BE2C (cell line): ENCODE measurements at regions not wholly inside any gene's neighbourhood (a gene's known extent, or its start where the extent isn't known, plus 50 kb on each side); places are given as distances from the start of the nearest gene placed in this dataset.

Source experiments
- DNase-seq: peaks from one replicate; pipeline ENCODE4 v3.0.0-alpha.2; 2020
- H3K27me3 ChIP-seq: fragments of 250-450 bp; sonication (Bioruptor Pico); 2 replicates; pipeline ENCODE4 v1.5.1; 2020; ENCODE audit warnings: mild to moderate bottlenecking
- H3K36me3 ChIP-seq: fragments of 250-450 bp; sonication (Bioruptor Pico); 2 replicates; pipeline ENCODE4 v1.5.1; 2020; ENCODE audit warnings: mild to moderate bottlenecking
- H3K4me1 ChIP-seq: fragments of 250-450 bp; sonication (Bioruptor Pico); 2 replicates; pipeline ENCODE4 v1.5.1; 2020
- H3K4me3 ChIP-seq: 2 replicates; pipeline ENCODE4 v1.5.1; 2011; ENCODE audit warnings: low read depth, low read length
- H3K9me3 ChIP-seq: fragments of 250-450 bp; sonication (Bioruptor Pico); 2 replicates; pipeline ENCODE4 v1.5.1; 2020
- TF ChIP-seq, protein P1 (sequence below): IDR thresholded peaks from 2 replicates; pipeline ENCODE4 v1.5.1; 2012; ENCODE audit warnings: mild to moderate bottlenecking, low read depth, low read length

DNA sequence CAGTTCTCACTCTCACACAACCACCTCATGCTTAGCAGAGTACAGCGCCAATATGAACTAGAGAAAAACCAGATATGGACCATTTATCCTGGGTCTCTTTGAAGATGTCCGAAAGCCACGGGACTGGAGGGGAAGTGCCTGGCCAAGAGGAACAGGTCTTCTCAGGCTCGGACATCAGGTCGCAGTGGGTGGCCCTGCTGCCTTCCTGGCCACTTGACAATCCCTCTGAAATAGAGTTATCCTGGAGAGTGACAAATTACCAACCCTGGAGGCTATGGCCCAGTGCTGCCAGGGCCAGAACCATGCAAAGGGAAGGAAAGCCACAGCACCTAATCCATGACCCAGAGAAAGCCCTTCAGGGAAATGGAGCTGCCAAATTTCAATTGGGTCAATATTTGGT, 646.8 kb upstream of the NRP1 start:
- Histone ChIP-seq H3K4me3 (no peak overlapping the region), H3K4me1 (peaks cover 12% of the 10 kb centered on the region), H3K9me3 (no peaks in the 10 kb centered on the region), H3K36me3 (no peaks in the 10 kb centered on the region), H3K27me3 (no peaks in the 10 kb centered on the region)
- no peak for DNase-seq
- TF ChIP-seq, protein P1, sequence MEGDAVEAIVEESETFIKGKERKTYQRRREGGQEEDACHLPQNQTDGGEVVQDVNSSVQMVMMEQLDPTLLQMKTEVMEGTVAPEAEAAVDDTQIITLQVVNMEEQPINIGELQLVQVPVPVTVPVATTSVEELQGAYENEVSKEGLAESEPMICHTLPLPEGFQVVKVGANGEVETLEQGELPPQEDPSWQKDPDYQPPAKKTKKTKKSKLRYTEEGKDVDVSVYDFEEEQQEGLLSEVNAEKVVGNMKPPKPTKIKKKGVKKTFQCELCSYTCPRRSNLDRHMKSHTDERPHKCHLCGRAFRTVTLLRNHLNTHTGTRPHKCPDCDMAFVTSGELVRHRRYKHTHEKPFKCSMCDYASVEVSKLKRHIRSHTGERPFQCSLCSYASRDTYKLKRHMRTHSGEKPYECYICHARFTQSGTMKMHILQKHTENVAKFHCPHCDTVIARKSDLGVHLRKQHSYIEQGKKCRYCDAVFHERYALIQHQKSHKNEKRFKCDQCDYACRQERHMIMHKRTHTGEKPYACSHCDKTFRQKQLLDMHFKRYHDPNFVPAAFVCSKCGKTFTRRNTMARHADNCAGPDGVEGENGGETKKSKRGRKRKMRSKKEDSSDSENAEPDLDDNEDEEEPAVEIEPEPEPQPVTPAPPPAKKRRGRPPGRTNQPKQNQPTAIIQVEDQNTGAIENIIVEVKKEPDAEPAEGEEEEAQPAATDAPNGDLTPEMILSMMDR: no peak

DNA sequence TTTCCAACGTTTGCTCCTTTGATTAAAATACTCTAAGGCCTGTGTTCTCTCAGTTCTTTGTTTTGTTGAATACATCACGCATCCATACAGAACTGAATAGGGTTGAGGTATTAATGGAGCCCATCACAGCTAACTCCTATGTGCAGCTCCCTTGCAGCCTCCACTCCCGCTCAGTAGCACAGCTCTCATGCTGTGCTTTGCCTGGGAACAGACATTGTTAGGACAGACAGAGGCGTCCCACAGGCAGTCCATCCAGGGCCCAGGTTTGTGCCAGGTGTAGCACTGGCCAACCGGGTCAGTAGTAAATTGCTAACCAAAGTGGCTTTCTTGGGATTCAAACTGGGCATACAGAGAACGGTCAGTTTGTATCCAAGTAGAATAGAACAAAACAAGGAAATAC, 644.7 kb upstream of the NRP1 start:
- Histone ChIP-seq H3K4me1 (peaks cover 15% of the 10 kb centered on the region), H3K9me3 (no peaks in the 10 kb centered on the region), H3K36me3 (no peaks in the 10 kb centered on the region), H3K27me3 (no peaks in the 10 kb centered on the region), H3K4me3 (no peak overlapping the region)
- no peak for DNase-seq
- TF ChIP-seq, protein P1: no peak

DNA sequence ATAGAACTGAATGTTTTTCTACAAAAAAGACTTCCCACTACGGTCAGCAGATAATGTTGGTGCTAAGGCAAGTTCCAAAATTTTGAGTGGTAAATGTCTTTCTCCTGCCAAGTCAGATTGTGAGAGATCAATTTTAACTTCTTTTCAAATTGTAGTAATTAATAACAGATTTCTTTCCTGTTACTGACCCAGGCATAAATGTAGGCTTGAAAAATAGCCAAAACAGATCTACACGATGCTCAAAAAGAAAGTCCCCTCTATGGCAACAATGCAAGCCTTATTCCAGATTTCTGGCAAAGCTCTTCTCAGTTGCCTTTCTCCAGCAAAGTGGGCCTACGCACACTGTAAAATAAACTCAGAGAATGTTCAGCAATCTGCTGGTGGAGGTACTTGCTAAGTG, 641.0 kb upstream of the NRP1 start:
- H3K27me3 ChIP-seq: no peaks in the 10 kb centered on the region
- no peak overlapping the region for H3K4me3 ChIP-seq
- TF ChIP-seq, protein P1: no peak
- no peak for DNase-seq
- H3K4me1 ChIP-seq: 0 out of 2 replicates have a peak, but pooled peaks cover 4% of the 10 kb centered on the region
- no peaks in the 10 kb centered on the region for H3K36me3 ChIP-seq
- H3K9me3 ChIP-seq: no peaks in the 10 kb centered on the region

- TF ChIP-seq, protein P1: no peak
- Histone ChIP-seq H3K9me3 (no peaks in the 10 kb centered on the region), H3K4me3 (no peak overlapping the region), H3K4me1 (0 out of 2 replicates have a peak, but pooled peaks cover 4% of the 10 kb centered on the region), H3K27me3 (no peaks in the 10 kb centered on the region), H3K36me3 (no peaks in the 10 kb centered on the region)
- DNase-seq: peak; percentile 22
Observed at GRCh38 chr10:33974976-33975478, 640.6 kb upstream of the NRP1 start.

DNA sequence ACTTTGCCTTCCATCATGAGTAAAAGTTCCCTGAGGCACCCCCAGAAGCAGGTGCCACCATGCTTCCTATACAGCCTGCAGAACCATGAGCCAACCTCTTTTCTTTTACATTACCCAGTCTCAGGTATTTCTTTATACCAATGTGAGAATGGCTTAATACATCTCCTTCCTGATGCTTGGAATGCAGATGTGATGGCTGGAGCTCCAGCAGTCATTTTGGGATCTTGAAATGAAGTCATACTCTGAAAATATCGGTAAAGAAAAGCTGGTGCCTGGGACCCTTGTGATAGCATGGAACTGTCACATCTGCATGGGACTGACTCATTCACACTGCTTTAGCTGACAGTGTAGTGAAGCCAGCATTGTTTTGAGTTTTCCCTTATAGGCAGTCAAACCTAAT, 634.5 kb upstream of the NRP1 start:
- 0 out of 2 replicates have a peak, but pooled peaks cover 2% of the 10 kb centered on the region for H3K4me1 ChIP-seq
- no peaks in the 10 kb centered on the region for H3K9me3 ChIP-seq
- TF ChIP-seq, protein P1: no peak
- no peak overlapping the region for H3K4me3 ChIP-seq
- H3K27me3 ChIP-seq: no peaks in the 10 kb centered on the region
- no peaks in the 10 kb centered on the region for H3K36me3 ChIP-seq
- DNase-seq: no peak

DNA sequence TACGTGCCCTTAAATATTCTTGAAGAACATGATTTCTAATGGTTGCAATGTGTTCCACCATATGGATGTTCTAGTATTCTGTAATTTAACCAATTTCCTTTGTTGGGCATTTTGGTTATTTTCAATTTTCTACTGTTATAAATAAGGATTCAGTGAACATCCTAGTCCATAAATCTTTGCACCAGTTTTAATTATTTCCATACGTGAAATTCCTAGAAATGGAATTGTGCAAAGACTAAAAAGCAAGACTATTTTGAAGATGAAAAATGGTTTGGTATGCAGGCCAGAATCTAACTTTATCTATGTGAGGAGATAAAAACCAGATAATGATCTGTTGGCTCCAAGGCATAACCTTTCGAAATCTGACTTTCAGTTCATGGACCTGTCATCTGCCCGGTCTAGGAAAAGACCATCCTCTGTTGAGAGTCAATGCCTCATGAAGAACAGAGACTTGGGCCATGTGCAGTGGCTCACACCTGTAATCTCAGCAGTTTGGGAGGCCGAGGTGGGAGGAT, 633.2 kb upstream of the NRP1 start:
- H3K9me3 ChIP-seq: no peaks in the 10 kb centered on the region
- H3K36me3 ChIP-seq: no peaks in the 10 kb centered on the region
- H3K4me1 ChIP-seq: 0 out of 2 replicates have a peak, but pooled peaks cover 2% of the 10 kb centered on the region
- no peak for DNase-seq
- TF ChIP-seq, protein P1: no peak
- H3K4me3 ChIP-seq: no peak overlapping the region
- H3K27me3 ChIP-seq: no peaks in the 10 kb centered on the region
